GM23338 (cell line): ENCODE measurements at regions not wholly inside any gene's neighbourhood (a gene's known extent, or its start where the extent isn't known, plus 50 kb on each side); places are given as distances from the start of the nearest gene placed in this dataset.

ENCODE experiments used
- ATAC-seq: fragments of 200-7000 bp; cut with Tn5 transposase; 3 replicates; pipeline ENCODE4 v1.9.1; 2020
- DNase-seq: peaks from one replicate; pipeline ENCODE4 v3.0.0-alpha.2; 2015; ENCODE audit warnings: low spot score
- H2AFZ ChIP-seq: fragments of 200-600 bp; sonication (generic); 2 replicates; pipeline ENCODE4 v1.8.0; 2016; ENCODE audit warnings: antibody characterized with exemption, mild to moderate bottlenecking, moderate library complexity
- H3F3A ChIP-seq: fragments of 200-600 bp; sonication (generic); replicated peaks from 2 replicates; pipeline ENCODE4 v1.8.0; 2017; ENCODE audit warnings: antibody characterized with exemption, mixed run types, low read depth
- H3K27ac ChIP-seq: fragments of 200-600 bp; sonication (generic); 2 replicates; pipeline ENCODE4 v1.6.1; 2016; ENCODE audit warnings: low read depth
- H3K27me3 ChIP-seq: fragments of 200-600 bp; sonication (generic); 2 replicates; pipeline ENCODE4 v1.8.0; 2016; ENCODE audit warnings: mild to moderate bottlenecking, mixed run types, moderate library complexity; ENCODE audit not compliant: insufficient read depth
- H3K36me3 ChIP-seq: fragments of 200-600 bp; sonication (generic); 2 replicates; pipeline ENCODE4 v1.8.0; 2016; ENCODE audit warnings: mild to moderate bottlenecking; ENCODE audit not compliant: insufficient read depth
- H3K4me1 ChIP-seq: fragments of 200-600 bp; sonication (generic); 2 replicates; pipeline ENCODE4 v1.8.0; 2016; ENCODE audit warnings: mild to moderate bottlenecking, moderate library complexity; ENCODE audit not compliant: insufficient read depth
- H3K4me2 ChIP-seq: fragments of 200-600 bp; sonication (generic); 2 replicates; pipeline ENCODE4 v1.7.1; 2017; ENCODE audit warnings: mixed run types
- H3K4me3 ChIP-seq: fragments of 200-600 bp; sonication (generic); 2 replicates; pipeline ENCODE4 v1.6.1; 2016; ENCODE audit warnings: mixed run types
- H3K79me2 ChIP-seq: fragments of 200-600 bp; sonication (generic); replicated peaks from 2 replicates; pipeline ENCODE4 v1.8.0; 2017; ENCODE audit warnings: mild to moderate bottlenecking; ENCODE audit not compliant: insufficient read depth
- H3K9me2 ChIP-seq: fragments of 200-600 bp; sonication (generic); 2 replicates; pipeline ENCODE4 v1.8.0; 2017; ENCODE audit not compliant: insufficient read depth
- H4K20me1 ChIP-seq: fragments of 200-600 bp; sonication (generic); replicated peaks from 2 replicates; pipeline ENCODE4 v1.8.0; 2017; ENCODE audit warnings: mild to moderate bottlenecking; ENCODE audit not compliant: insufficient read depth
- H3K27ac Mint-ChIP-seq: 2 replicates; pipeline ENCODE4 v1.8.0; 2020; ENCODE audit warnings: inconsistent platforms, mild to moderate bottlenecking, moderate library complexity, mixed read lengths
- H3K27me3 Mint-ChIP-seq: 3 replicates; pipeline ENCODE4 v1.8.0; 2022; ENCODE audit warnings: low read depth, mild to moderate bottlenecking, moderate library complexity, mixed read lengths, inconsistent platforms; ENCODE audit not compliant: insufficient read depth, poor library complexity
- H3K36me3 Mint-ChIP-seq: 3 replicates; pipeline ENCODE4 v1.8.0; 2021; ENCODE audit warnings: low read depth, mild to moderate bottlenecking, inconsistent platforms, moderate library complexity, mixed read lengths
- H3K4me1 Mint-ChIP-seq: 3 replicates; pipeline ENCODE4 v1.8.0; 2020; ENCODE audit warnings: mild to moderate bottlenecking, inconsistent platforms, mixed read lengths
- H3K4me3 Mint-ChIP-seq: 3 replicates; pipeline ENCODE4 v1.8.0; 2021; ENCODE audit warnings: moderate library complexity, mild to moderate bottlenecking, inconsistent platforms, mixed read lengths
- H3K9me3 Mint-ChIP-seq: 3 replicates; pipeline ENCODE4 v1.8.0; 2020; ENCODE audit warnings: moderate library complexity, mild to moderate bottlenecking, inconsistent platforms, mixed read lengths
- CREB1 ChIP-seq: fragments of 250-450 bp; sonication (Bioruptor Pico); IDR thresholded peaks from 2 replicates; pipeline ENCODE4 v1.5.0; 2020; ENCODE audit warnings: low read depth, mild to moderate bottlenecking, moderate library complexity
- EZH2 ChIP-seq: fragments of 200-600 bp; sonication (generic); IDR thresholded peaks from one replicate; pipeline ENCODE4 v1.8.0; 2017; ENCODE audit warnings: antibody characterized with exemption, mild to moderate bottlenecking, low read depth; ENCODE audit not compliant: unreplicated experiment
- EZH2phosphoT487 ChIP-seq: fragments of 200-600 bp; sonication (generic); IDR thresholded peaks from one replicate; pipeline ENCODE4 v1.8.1; 2018; ENCODE audit warnings: antibody characterized with exemption; ENCODE audit not compliant: unreplicated experiment
- STAT1 ChIP-seq: IDR thresholded peaks from one replicate; pipeline ENCODE4 v1.6.1; 2016; ENCODE audit warnings: antibody characterized with exemption; ENCODE audit not compliant: unreplicated experiment
- ZNF114 ChIP-seq: fragments of 250-450 bp; sonication (Bioruptor Pico); IDR thresholded peaks from 2 replicates; pipeline ENCODE4 v1.5.0; 2020; ENCODE audit warnings: mild to moderate bottlenecking, moderate library complexity
- ZNF331 ChIP-seq: fragments of 250-450 bp; sonication (Bioruptor Pico); IDR thresholded peaks from 2 replicates; pipeline ENCODE4 v1.5.0; 2020; ENCODE audit warnings: low read depth, mild to moderate bottlenecking, moderate library complexity
- TF ChIP-seq, protein P1 (sequence below): fragments of 250-450 bp; sonication (Bioruptor Pico); IDR thresholded peaks from 2 replicates; pipeline ENCODE4 v1.5.0; 2020; ENCODE audit warnings: mild to moderate bottlenecking, moderate library complexity
- TF ChIP-seq, protein P2 (sequence below), 2 experiments: fragments of 200-600 bp in 1 of 2; sonication (generic) in 1 of 2; conservative IDR thresholded peaks; 2 replicates each; pipeline versions ENCODE4 v1.5.1 to v1.6.1; 2016 to 2017; ENCODE audit warnings: antibody characterized with exemption in 2 of 2, low read depth in 2 of 2, mild to moderate bottlenecking in 2 of 2, moderate library complexity in 1 of 2

DNA sequence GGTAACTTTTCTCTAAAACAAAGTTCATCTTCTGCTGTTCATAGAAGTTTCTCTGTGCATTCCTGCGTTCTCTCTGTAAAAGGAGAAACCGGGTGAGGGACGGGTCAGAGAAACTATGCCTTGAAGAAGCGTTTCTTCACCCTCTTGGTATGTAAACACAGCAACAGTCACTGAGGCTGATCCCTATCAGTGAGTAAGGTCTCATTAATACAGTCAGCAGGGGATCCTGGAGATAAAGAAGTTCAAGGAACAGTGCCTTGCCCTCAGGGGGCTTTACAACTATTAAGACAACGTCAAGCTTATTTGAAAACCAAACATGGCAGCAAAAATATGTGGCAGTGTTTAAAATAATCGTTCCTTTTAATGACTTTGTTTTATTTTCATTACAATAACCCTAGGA lies 202.9 kb upstream of the IL12B start (continued):
- TF ChIP-seq, protein P1, sequence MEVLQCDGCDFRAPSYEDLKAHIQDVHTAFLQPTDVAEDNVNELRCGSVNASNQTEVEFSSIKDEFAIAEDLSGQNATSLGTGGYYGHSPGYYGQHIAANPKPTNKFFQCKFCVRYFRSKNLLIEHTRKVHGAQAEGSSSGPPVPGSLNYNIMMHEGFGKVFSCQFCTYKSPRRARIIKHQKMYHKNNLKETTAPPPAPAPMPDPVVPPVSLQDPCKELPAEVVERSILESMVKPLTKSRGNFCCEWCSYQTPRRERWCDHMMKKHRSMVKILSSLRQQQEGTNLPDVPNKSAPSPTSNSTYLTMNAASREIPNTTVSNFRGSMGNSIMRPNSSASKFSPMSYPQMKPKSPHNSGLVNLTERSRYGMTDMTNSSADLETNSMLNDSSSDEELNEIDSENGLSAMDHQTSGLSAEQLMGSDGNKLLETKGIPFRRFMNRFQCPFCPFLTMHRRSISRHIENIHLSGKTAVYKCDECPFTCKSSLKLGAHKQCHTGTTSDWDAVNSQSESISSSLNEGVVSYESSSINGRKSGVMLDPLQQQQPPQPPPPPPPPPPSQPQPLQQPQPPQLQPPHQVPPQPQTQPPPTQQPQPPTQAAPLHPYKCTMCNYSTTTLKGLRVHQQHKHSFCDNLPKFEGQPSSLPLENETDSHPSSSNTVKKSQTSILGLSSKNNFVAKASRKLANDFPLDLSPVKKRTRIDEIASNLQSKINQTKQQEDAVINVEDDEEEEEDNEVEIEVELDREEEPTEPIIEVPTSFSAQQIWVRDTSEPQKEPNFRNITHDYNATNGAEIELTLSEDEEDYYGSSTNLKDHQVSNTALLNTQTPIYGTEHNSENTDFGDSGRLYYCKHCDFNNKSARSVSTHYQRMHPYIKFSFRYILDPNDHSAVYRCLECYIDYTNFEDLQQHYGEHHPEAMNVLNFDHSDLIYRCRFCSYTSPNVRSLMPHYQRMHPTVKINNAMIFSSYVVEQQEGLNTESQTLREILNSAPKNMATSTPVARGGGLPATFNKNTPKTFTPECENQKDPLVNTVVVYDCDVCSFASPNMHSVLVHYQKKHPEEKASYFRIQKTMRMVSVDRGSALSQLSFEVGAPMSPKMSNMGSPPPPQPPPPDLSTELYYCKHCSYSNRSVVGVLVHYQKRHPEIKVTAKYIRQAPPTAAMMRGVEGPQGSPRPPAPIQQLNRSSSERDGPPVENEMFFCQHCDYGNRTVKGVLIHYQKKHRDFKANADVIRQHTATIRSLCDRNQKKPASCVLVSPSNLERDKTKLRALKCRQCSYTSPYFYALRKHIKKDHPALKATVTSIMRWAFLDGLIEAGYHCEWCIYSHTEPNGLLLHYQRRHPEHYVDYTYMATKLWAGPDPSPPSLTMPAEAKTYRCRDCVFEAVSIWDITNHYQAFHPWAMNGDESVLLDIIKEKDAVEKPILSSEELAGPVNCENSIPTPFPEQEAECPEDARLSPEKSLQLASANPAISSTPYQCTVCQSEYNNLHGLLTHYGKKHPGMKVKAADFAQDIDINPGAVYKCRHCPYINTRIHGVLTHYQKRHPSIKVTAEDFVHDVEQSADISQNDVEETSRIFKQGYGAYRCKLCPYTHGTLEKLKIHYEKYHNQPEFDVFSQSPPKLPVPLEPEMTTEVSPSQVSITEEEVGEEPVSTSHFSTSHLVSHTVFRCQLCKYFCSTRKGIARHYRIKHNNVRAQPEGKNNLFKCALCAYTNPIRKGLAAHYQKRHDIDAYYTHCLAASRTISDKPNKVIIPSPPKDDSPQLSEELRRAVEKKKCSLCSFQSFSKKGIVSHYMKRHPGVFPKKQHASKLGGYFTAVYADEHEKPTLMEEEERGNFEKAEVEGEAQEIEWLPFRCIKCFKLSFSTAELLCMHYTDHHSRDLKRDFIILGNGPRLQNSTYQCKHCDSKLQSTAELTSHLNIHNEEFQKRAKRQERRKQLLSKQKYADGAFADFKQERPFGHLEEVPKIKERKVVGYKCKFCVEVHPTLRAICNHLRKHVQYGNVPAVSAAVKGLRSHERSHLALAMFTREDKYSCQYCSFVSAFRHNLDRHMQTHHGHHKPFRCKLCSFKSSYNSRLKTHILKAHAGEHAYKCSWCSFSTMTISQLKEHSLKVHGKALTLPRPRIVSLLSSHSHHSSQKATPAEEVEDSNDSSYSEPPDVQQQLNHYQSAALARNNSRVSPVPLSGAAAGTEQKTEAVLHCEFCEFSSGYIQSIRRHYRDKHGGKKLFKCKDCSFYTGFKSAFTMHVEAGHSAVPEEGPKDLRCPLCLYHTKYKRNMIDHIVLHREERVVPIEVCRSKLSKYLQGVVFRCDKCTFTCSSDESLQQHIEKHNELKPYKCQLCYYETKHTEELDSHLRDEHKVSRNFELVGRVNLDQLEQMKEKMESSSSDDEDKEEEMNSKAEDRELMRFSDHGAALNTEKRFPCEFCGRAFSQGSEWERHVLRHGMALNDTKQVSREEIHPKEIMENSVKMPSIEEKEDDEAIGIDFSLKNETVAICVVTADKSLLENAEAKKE: no peak
- no peak for TF ChIP-seq ZNF331 (CRISPR knock-in tag)

DNA sequence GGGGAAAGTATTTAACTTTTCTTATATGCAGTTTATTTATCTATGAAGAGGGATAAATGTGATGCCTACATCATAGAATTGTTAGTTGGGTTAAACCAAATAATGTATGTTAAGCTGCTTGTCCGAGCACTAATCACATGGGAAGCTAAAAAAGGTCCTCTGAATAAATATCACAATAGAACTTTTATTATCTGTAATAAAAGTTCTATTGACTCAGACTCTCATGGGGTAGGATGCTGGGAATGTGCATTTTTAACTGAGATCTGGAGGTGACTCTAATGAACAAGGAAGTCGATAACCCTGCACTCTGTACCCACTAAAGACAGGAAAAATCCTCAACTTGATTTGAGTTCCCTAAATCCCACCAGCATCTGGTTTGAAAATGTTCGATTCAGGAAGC lies 205.9 kb upstream of the IL12B start:
- no peak for DNase-seq
- Histone ChIP-seq H3K4me2 (no peak overlapping the region), H3K36me3 (no peaks in the 10 kb centered on the region), H3K4me1 (no peaks in the 10 kb centered on the region), H3K27me3 (no peaks in the 10 kb centered on the region), H3K27ac (no peak overlapping the region), H3K79me2 (no peaks in the 10 kb centered on the region), H3K4me3 (no peak overlapping the region), H4K20me1 (no peaks in the 10 kb centered on the region), H2AFZ (no peak overlapping the region), H3F3A (no peaks in the 10 kb centered on the region), H3K9me2 (peaks cover 6% of the 10 kb centered on the region; the same call in 1 of the 2 replicates)
- Mint-ChIP-seq H3K27ac (no peak overlapping the region), H3K4me3 (no peak overlapping the region), H3K4me1 (no peaks in the 10 kb centered on the region), H3K36me3 (no peaks in the 10 kb centered on the region), H3K27me3 (peaks cover 5% of the 10 kb centered on the region), H3K9me3 (peaks cover 6% of the 10 kb centered on the region; the same call in 2 of the 3 replicates)
- ATAC-seq: no peak
- TF ChIP-seq CREB1 (CRISPR knock-in tag): no peak
- no peak for TF ChIP-seq STAT1
- TF ChIP-seq ZNF331 (CRISPR knock-in tag): no peak
- no peak for TF ChIP-seq EZH2phosphoT487
- no peak for TF ChIP-seq EZH2
- TF ChIP-seq, protein P1: no peak
- no peak for TF ChIP-seq ZNF114 (CRISPR knock-in tag)
- TF ChIP-seq, protein P2, sequence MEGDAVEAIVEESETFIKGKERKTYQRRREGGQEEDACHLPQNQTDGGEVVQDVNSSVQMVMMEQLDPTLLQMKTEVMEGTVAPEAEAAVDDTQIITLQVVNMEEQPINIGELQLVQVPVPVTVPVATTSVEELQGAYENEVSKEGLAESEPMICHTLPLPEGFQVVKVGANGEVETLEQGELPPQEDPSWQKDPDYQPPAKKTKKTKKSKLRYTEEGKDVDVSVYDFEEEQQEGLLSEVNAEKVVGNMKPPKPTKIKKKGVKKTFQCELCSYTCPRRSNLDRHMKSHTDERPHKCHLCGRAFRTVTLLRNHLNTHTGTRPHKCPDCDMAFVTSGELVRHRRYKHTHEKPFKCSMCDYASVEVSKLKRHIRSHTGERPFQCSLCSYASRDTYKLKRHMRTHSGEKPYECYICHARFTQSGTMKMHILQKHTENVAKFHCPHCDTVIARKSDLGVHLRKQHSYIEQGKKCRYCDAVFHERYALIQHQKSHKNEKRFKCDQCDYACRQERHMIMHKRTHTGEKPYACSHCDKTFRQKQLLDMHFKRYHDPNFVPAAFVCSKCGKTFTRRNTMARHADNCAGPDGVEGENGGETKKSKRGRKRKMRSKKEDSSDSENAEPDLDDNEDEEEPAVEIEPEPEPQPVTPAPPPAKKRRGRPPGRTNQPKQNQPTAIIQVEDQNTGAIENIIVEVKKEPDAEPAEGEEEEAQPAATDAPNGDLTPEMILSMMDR (conservative IDR thresholded peaks at IDR 0.05; ENCODE audit: low read depth in 2 of 2): no peak
